Right lobe of liver (tissue), 4 donors: ENCODE measurements at regions not wholly inside any gene's neighbourhood (a gene's known extent, or its start where the extent isn't known, plus 50 kb on each side); places are given as distances from the start of the nearest gene placed in this dataset.

Experiments used
- POLR2A ChIP-seq: fragments of 450-650 bp; IDR thresholded peaks from one replicate; pipeline ENCODE4 v1.6.1; 2017; ENCODE audit warnings: antibody characterized with exemption, mild to moderate bottlenecking
- TF ChIP-seq, protein P1 (sequence below), 4 donors: fragments of 200-600 bp in 3 of 4; fragments of 450-650 bp in 1 of 4; IDR thresholded peaks; one replicate each; pipeline versions ENCODE4 v1.5.1 to v1.8.0; 2016 to 2022; ENCODE audit warnings: antibody characterized with exemption in 4 of 4, mild to moderate bottlenecking in 2 of 4
- donor health status: DM: no; HTN: no; CAD: no.
- donor health status: DM: no; HTN: no; CAD: no.
- donor health status: DM: no; HTN: yes; CAD: no.

- TF ChIP-seq, protein P1, sequence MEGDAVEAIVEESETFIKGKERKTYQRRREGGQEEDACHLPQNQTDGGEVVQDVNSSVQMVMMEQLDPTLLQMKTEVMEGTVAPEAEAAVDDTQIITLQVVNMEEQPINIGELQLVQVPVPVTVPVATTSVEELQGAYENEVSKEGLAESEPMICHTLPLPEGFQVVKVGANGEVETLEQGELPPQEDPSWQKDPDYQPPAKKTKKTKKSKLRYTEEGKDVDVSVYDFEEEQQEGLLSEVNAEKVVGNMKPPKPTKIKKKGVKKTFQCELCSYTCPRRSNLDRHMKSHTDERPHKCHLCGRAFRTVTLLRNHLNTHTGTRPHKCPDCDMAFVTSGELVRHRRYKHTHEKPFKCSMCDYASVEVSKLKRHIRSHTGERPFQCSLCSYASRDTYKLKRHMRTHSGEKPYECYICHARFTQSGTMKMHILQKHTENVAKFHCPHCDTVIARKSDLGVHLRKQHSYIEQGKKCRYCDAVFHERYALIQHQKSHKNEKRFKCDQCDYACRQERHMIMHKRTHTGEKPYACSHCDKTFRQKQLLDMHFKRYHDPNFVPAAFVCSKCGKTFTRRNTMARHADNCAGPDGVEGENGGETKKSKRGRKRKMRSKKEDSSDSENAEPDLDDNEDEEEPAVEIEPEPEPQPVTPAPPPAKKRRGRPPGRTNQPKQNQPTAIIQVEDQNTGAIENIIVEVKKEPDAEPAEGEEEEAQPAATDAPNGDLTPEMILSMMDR (IDR thresholded peaks at IDR 0.05): no peak
- TF ChIP-seq POLR2A: no peak
Measured at GRCh38 chr1:238408737-238409136, 518.0 kb upstream of the ZP4 start.
